Duodenal mucosa (tissue), 2 donors: ENCODE measurements at regions not wholly inside any gene's neighbourhood (a gene's known extent, or its start where the extent isn't known, plus 50 kb on each side); places are given as distances from the start of the nearest gene placed in this dataset.

ENCODE experiments used
- H3K27ac ChIP-seq: one replicate; pipeline ENCODE4 v1.7.0; 2013; ENCODE audit warnings: low read depth, low read length
- H3K27me3 ChIP-seq, 2 donors: one replicate each; pipeline ENCODE4 v1.7.0; 2013; ENCODE audit warnings: low read length in 2 of 2, control low read depth in 1 of 2; ENCODE audit not compliant: insufficient read depth in 2 of 2, control insufficient read depth in 1 of 2
- H3K36me3 ChIP-seq, 2 donors: one replicate each; pipeline ENCODE4 v1.7.0; 2013; ENCODE audit warnings: low read length in 2 of 2, control low read depth in 1 of 2; ENCODE audit not compliant: insufficient read depth in 2 of 2, control insufficient read depth in 1 of 2
- H3K4me1 ChIP-seq, 2 donors: one replicate each; pipeline ENCODE4 v1.7.0; 2013; ENCODE audit warnings: low read length in 2 of 2, control low read depth in 1 of 2; ENCODE audit not compliant: insufficient read depth in 2 of 2, control insufficient read depth in 1 of 2
- H3K4me3 ChIP-seq, 2 donors: one replicate each; pipeline ENCODE4 v1.7.0; 2013; ENCODE audit warnings: low read length in 2 of 2, low read depth in 1 of 2
- H3K9ac ChIP-seq, 2 donors: one replicate each; pipeline ENCODE4 v1.7.0; 2013; ENCODE audit warnings: low read length in 2 of 2, low read depth in 1 of 2
- H3K9me3 ChIP-seq, 2 donors: one replicate each; pipeline ENCODE4 v1.7.0; 2013; ENCODE audit warnings: low read length in 2 of 2, control low read depth in 1 of 2; ENCODE audit not compliant: control insufficient read depth in 1 of 2

- no peak overlapping the region for H3K9ac ChIP-seq
- H3K4me3 ChIP-seq = no peak overlapping the region
- H3K27ac ChIP-seq = no peak overlapping the region
- no peaks in the 10 kb centered on the region for H3K27me3 ChIP-seq
- H3K36me3 ChIP-seq = no peaks in the 10 kb centered on the region
- no peaks in the 10 kb centered on the region for H3K4me1 ChIP-seq
- H3K9me3 ChIP-seq = no peaks in the 10 kb centered on the region
Measured at GRCh38 chr13:29696606-29697005, 101.1 kb upstream of the SLC7A1 start.

- no peak overlapping the region for H3K27ac ChIP-seq
- no peak overlapping the region for H3K9ac ChIP-seq
- no peaks in the 10 kb centered on the region for H3K36me3 ChIP-seq
- no peak overlapping the region for H3K4me3 ChIP-seq
- H3K9me3 ChIP-seq = no peaks in the 10 kb centered on the region
- no peaks in the 10 kb centered on the region for H3K27me3 ChIP-seq
- no peaks in the 10 kb centered on the region for H3K4me1 ChIP-seq
Measured at GRCh38 chr13:29693275-29693945, 97.9 kb upstream of the SLC7A1 start.

- no peak overlapping the region for H3K9ac ChIP-seq
- no peak overlapping the region for H3K4me3 ChIP-seq
- H3K27me3 ChIP-seq = no peaks in the 10 kb centered on the region
- H3K4me1 ChIP-seq = no peaks in the 10 kb centered on the region
- H3K36me3 ChIP-seq = no peaks in the 10 kb centered on the region
- no peaks in the 10 kb centered on the region for H3K9me3 ChIP-seq
- no peak overlapping the region for H3K27ac ChIP-seq
Measured at GRCh38 chr13:29689548-29689947, 94.1 kb upstream of the SLC7A1 start.

GRCh38 chr13:29688193-29688592 is 92.7 kb upstream of the SLC7A1 start:
- Histone ChIP-seq H3K27ac (no peak overlapping the region), H3K4me3 (no peak overlapping the region), H3K9me3 (peaks cover 0 to 6% of the 10 kb centered on the region in 2 donors), H3K27me3 (no peaks in the 10 kb centered on the region), H3K36me3 (no peaks in the 10 kb centered on the region), H3K4me1 (no peaks in the 10 kb centered on the region), H3K9ac (no peak overlapping the region)

- no peaks in the 10 kb centered on the region for H3K36me3 ChIP-seq
- no peak overlapping the region for H3K4me3 ChIP-seq
- no peak overlapping the region for H3K27ac ChIP-seq
- H3K27me3 ChIP-seq = no peaks in the 10 kb centered on the region
- no peaks in the 10 kb centered on the region for H3K4me1 ChIP-seq
- H3K9me3 ChIP-seq = peaks cover 0 to 7% of the 10 kb centered on the region in 2 donors
- H3K9ac ChIP-seq = no peak overlapping the region
Measured at GRCh38 chr13:29684441-29684840, 89.0 kb upstream of the SLC7A1 start.

- no peak overlapping the region for H3K27ac ChIP-seq
- peaks cover 0 to 5% of the 10 kb centered on the region in 2 donors for H3K4me1 ChIP-seq
Measured at GRCh38 chr13:29683041-29683440, 87.6 kb upstream of the SLC7A1 start.

GRCh38 chr13:29681864-29682263 is 86.4 kb upstream of the SLC7A1 start:
- H3K9me3 ChIP-seq = peaks cover 0 to 7% of the 10 kb centered on the region in 2 donors
- H3K36me3 ChIP-seq = no peaks in the 10 kb centered on the region
- H3K27ac ChIP-seq = no peak overlapping the region
- H3K9ac ChIP-seq = no peak overlapping the region
- H3K4me3 ChIP-seq = no peak overlapping the region
- peaks cover 3 to 5% of the 10 kb centered on the region in 2 donors for H3K4me1 ChIP-seq
- no peaks in the 10 kb centered on the region for H3K27me3 ChIP-seq

More at GRCh38 chr13:29683041-29683440, 87.6 kb upstream of the SLC7A1 start:
- Histone ChIP-seq H3K4me3 (no peak overlapping the region), H3K9ac (no peak overlapping the region), H3K27me3 (no peaks in the 10 kb centered on the region), H3K36me3 (no peaks in the 10 kb centered on the region), H3K9me3 (peaks cover 0 to 7% of the 10 kb centered on the region in 2 donors)

- H3K36me3 ChIP-seq = no peaks in the 10 kb centered on the region
- peaks cover 5 to 10% of the 10 kb centered on the region in 2 donors for H3K4me1 ChIP-seq
- peaks cover 0 to 7% of the 10 kb centered on the region in 2 donors for H3K9me3 ChIP-seq
- no peak overlapping the region for H3K27ac ChIP-seq
- no peaks in the 10 kb centered on the region for H3K27me3 ChIP-seq
- no peak overlapping the region for H3K9ac ChIP-seq
- no peak overlapping the region for H3K4me3 ChIP-seq
Measured at GRCh38 chr13:29679396-29680053, 84.0 kb upstream of the SLC7A1 start.

GRCh38 chr13:29677627-29678026 is 82.1 kb upstream of the SLC7A1 start:
- peaks cover 5 to 10% of the 10 kb centered on the region in 2 donors for H3K4me1 ChIP-seq
- H3K27me3 ChIP-seq = no peaks in the 10 kb centered on the region
- no peaks in the 10 kb centered on the region for H3K36me3 ChIP-seq
- H3K27ac ChIP-seq = no peak overlapping the region
- no peak overlapping the region for H3K9ac ChIP-seq
- no peak overlapping the region for H3K4me3 ChIP-seq
- H3K9me3 ChIP-seq = no peaks in the 10 kb centered on the region

- no peaks in the 10 kb centered on the region for H3K36me3 ChIP-seq
- peak overlapping the region in 1 of 2 donors; percentile 17 for H3K9ac ChIP-seq
- no peak overlapping the region for H3K27ac ChIP-seq
- H3K27me3 ChIP-seq = no peaks in the 10 kb centered on the region
- H3K4me1 ChIP-seq = peaks cover 5 to 10% of the 10 kb centered on the region in 2 donors
- H3K9me3 ChIP-seq = no peaks in the 10 kb centered on the region
- H3K4me3 ChIP-seq = peak overlapping the region in 1 of 2 donors; percentile 26
Measured at GRCh38 chr13:29676941-29677452, 81.5 kb upstream of the SLC7A1 start.
